T-cell (primary cell): ENCODE measurements at regions not wholly inside any gene's neighbourhood (a gene's known extent, or its start where the extent isn't known, plus 50 kb on each side); places are given as distances from the start of the nearest gene placed in this dataset.

Experiments used
- ATAC-seq, 4 experiments: fragments of 200-7000 bp in 3 of 4; fragments of 150-1000 bp in 1 of 4; cut with Tn5 transposase; replicated peaks in 1 of 4; 1 replicate in 3 of 4; 2 replicates in 1 of 4; pipeline ENCODE4 v1.10.0; 2021; ENCODE audit warnings: moderate library complexity in 3 of 4, mild to moderate bottlenecking in 2 of 4, moderate number of reproducible peaks in 1 of 4
- CTCF ChIA-PET, 2 donors: fragments of 300-600 bp; sonication (Branson Sonifier 250); formaldehyde crosslinking; loops; one replicate each; lab custom pipeline; 2022; ENCODE audit warnings: antibody characterized with exemption in 2 of 2; lab: Charles Lee
- POLR2A ChIA-PET, 2 donors: fragments of 300-600 bp; sonication (Branson Sonifier 250); formaldehyde crosslinking; loops; one replicate each; lab custom pipeline; 2022; ENCODE audit warnings: antibody characterized with exemption in 2 of 2; lab: Charles Lee
- DNase-seq, 35 experiments: peaks; one replicate each; pipeline versions ENCODE4 v3.0.0 to v3.0.0-alpha.2; 2013 to 2023
- H3K27ac ChIP-seq: one replicate; pipeline ENCODE4 v1.5.1; 2013; ENCODE audit warnings: low read length
- H3K27me3 ChIP-seq, 2 experiments: replicated peaks in 1 of 2; 1 replicate in 1 of 2; 2 replicates in 1 of 2; pipeline versions ENCODE4 v1.6.1 to v1.7.0; 2013; ENCODE audit warnings: low read length in 1 of 2, mixed read lengths in 1 of 2; ENCODE audit not compliant: control insufficient read depth in 2 of 2, insufficient read depth in 2 of 2; ENCODE audit errors: extremely low read depth in 1 of 2
- H3K36me3 ChIP-seq, 2 donors: 1 replicate in 1 of 2; 2 replicates in 1 of 2; pipeline versions ENCODE4 v1.6.1 to v1.7.0; 2013; ENCODE audit warnings: low read length in 1 of 2; ENCODE audit not compliant: control insufficient read depth in 2 of 2, insufficient read depth in 1 of 2; ENCODE audit errors: extremely low read depth in 1 of 2
- H3K4me1 ChIP-seq, 2 experiments: 1 replicate in 1 of 2; 2 replicates in 1 of 2; pipeline versions ENCODE4 v1.6.1 to v1.7.0; 2013; ENCODE audit warnings: low read length in 2 of 2, mixed read lengths in 1 of 2; ENCODE audit not compliant: insufficient read depth in 2 of 2, control insufficient read depth in 1 of 2; ENCODE audit errors: extremely low read depth in 1 of 2
- H3K4me3 ChIP-seq, 2 donors: 1 replicate in 1 of 2; 2 replicates in 1 of 2; pipeline versions ENCODE4 v1.5.1 to v1.7.0; 2013; ENCODE audit warnings: mild to moderate bottlenecking in 2 of 2, low read length in 1 of 2, moderate library complexity in 1 of 2; ENCODE audit not compliant: control insufficient read depth in 1 of 2; ENCODE audit errors: extremely low read depth in 1 of 2
- H3K9me3 ChIP-seq: 2 replicates; pipeline ENCODE4 v1.7.0; 2013
- H3K27ac Mint-ChIP-seq, 2 donors: one replicate each; pipeline ENCODE4 v1.8.0; 2020 to 2021; ENCODE audit warnings: mild to moderate bottlenecking in 2 of 2, mixed read lengths in 2 of 2
- H3K27me3 Mint-ChIP-seq, 2 donors: one replicate each; pipeline ENCODE4 v1.8.0; 2021 to 2022; ENCODE audit warnings: mixed read lengths in 2 of 2
- H3K36me3 Mint-ChIP-seq: one replicate; pipeline ENCODE4 v1.8.0; 2021; ENCODE audit warnings: mixed read lengths
- H3K4me1 Mint-ChIP-seq, 3 donors: one replicate each; pipeline ENCODE4 v1.8.0; 2020 to 2022; ENCODE audit warnings: mixed read lengths in 3 of 3, mild to moderate bottlenecking in 1 of 3
- H3K4me3 Mint-ChIP-seq, 3 donors: one replicate each; pipeline ENCODE4 v1.8.0; 2020 to 2022; ENCODE audit warnings: mild to moderate bottlenecking in 3 of 3, mixed read lengths in 3 of 3, moderate library complexity in 3 of 3
- H3K9me3 Mint-ChIP-seq, 3 donors: one replicate each; pipeline ENCODE4 v1.8.0; 2020 to 2022; ENCODE audit warnings: mixed read lengths in 3 of 3
- WGBS: methylation state at CpG from one replicate; pipeline ENCODE4 v1.1.5; 2013; ENCODE audit warnings: missing lambda C conversion rate; ENCODE audit not compliant: insufficient coverage; 5-methylcytosine and 5-hydroxymethylcytosine counted together

- Mint-ChIP-seq H3K36me3 (no peaks in the 10 kb centered on the region), H3K9me3 (peaks cover 0 to 3% (median 0%) of the 10 kb centered on the region in 3 donors), H3K4me3 (no peak overlapping the region), H3K4me1 (peaks cover 0 to 6% (median 0%) of the 10 kb centered on the region in 3 donors), H3K27me3 (peaks cover 9 to 33% of the 10 kb centered on the region in 2 donors), H3K27ac (no peak overlapping the region)
- Histone ChIP-seq H3K9me3 (no peaks in the 10 kb centered on the region), H3K4me3 (no peak overlapping the region), H3K27ac (no peak overlapping the region), H3K27me3 (peaks cover 0 to 3% of the 10 kb centered on the region in 2 experiments), H3K4me1 (no peaks in the 10 kb centered on the region), H3K36me3 (no peaks in the 10 kb centered on the region)
- DNase-seq (no peak), ATAC-seq (no peak)
- POLR2A ChIA-PET: no interaction called here
- WGBS: 75% methylated on average over 4 of the region's 8 CpGs
- CTCF ChIA-PET: no interaction called here
Observed at GRCh38 chr10:2746638-2747037, 320.7 kb upstream of the PFKP start.

DNA sequence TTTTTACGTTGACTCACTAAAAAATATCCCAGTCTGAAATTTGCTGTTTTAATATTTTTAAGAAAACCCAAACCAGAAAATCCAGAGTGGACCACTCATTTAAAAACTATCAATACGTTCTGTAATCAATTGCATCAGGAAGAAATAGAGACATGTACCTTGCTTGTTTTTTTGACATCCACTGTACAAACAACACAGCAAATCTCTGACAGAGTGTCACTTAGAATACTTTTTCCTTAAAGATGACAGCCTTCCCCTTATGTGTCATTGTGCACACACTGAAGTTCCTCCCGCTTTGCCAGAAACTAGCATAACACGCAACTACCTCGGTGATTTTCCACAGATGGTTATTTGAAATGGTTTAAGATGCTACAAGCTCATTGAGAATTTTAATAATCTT, 321.7 kb upstream of the PFKP start:
- CTCF ChIA-PET: no interaction called here
- Histone ChIP-seq H3K36me3 (no peaks in the 10 kb centered on the region), H3K9me3 (no peaks in the 10 kb centered on the region), H3K27me3 (peaks cover 0 to 3% of the 10 kb centered on the region in 2 experiments), H3K4me1 (no peaks in the 10 kb centered on the region), H3K4me3 (no peak overlapping the region), H3K27ac (no peak overlapping the region)
- Mint-ChIP-seq H3K9me3 (peaks cover 0 to 3% (median 0%) of the 10 kb centered on the region in 3 donors), H3K36me3 (no peaks in the 10 kb centered on the region), H3K27me3 (peaks cover 12 to 30% of the 10 kb centered on the region in 2 donors), H3K27ac (no peak overlapping the region), H3K4me3 (no peak overlapping the region), H3K4me1 (peaks cover 0 to 6% (median 0%) of the 10 kb centered on the region in 3 donors)
- POLR2A ChIA-PET: no interaction called here
- WGBS: 60% methylated on average over 1 of the region's 5 CpGs
- ATAC-seq (no peak), DNase-seq (no peak)

- Histone ChIP-seq H3K4me3 (no peak overlapping the region), H3K9me3 (no peaks in the 10 kb centered on the region), H3K27ac (no peak overlapping the region), H3K27me3 (peaks cover 0 to 3% of the 10 kb centered on the region in 2 experiments), H3K4me1 (no peaks in the 10 kb centered on the region), H3K36me3 (no peaks in the 10 kb centered on the region)
- no peak for ATAC-seq
- Mint-ChIP-seq H3K36me3 (no peaks in the 10 kb centered on the region), H3K27ac (no peak overlapping the region), H3K4me1 (peaks cover 0 to 6% (median 0%) of the 10 kb centered on the region in 3 donors), H3K9me3 (peaks cover 0 to 3% (median 0%) of the 10 kb centered on the region in 3 donors), H3K4me3 (no peak overlapping the region), H3K27me3 (peaks cover 12 to 30% of the 10 kb centered on the region in 2 donors)
- no peak for DNase-seq
- POLR2A ChIA-PET: interaction anchor here in 1 of 2 donors (0.7 kb wide), 1 partner anchor 72 kb away, joined by 3 read pairs; no protein-coding TSS in a partner anchor
- WGBS: 100% methylated on average over 3 of the region's 6 CpGs
- CTCF ChIA-PET: no interaction called here
Observed at GRCh38 chr10:2744547-2745200, 322.7 kb upstream of the PFKP start.

DNA sequence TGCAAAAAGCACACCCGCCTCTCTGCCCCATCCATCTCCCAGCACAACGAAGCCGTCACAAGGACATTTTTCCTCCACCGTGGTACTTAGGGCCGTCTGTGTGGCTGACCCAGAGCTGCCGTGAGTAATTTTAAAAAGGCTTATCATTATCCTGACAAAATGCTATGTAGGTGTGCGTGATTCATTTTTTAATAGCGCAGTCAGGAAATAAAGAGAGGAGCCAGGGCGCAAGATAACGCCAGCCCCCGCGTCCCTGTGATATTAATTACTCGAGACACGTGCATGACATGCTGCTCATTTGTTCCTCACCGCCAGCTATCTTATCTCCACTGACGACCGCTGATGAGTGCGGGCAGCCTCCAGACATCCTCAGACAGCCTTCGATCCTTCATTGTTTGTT, 332.7 kb upstream of the PFKP start:
- Histone ChIP-seq H3K9me3 (no peaks in the 10 kb centered on the region), H3K27me3 (peaks cover 0 to 21% of the 10 kb centered on the region in 2 experiments), H3K4me1 (no peaks in the 10 kb centered on the region), H3K36me3 (no peaks in the 10 kb centered on the region), H3K27ac (no peak overlapping the region), H3K4me3 (no peak overlapping the region)
- H3K4me3 Mint-ChIP-seq: no peak overlapping the region
- no peaks in the 10 kb centered on the region for H3K36me3 Mint-ChIP-seq
- ATAC-seq (no peak), DNase-seq (no peak)
- H3K27me3 Mint-ChIP-seq: peaks cover 0 to 10% of the 10 kb centered on the region in 2 donors
- H3K9me3 Mint-ChIP-seq: peaks cover 2 to 13% (median 7%) of the 10 kb centered on the region in 3 donors
- ChIA-PET POLR2A (no interaction called here), CTCF (no interaction called here)
- 81% methylated on average over 11 of the region's 19 CpGs for WGBS
- no peak overlapping the region for H3K27ac Mint-ChIP-seq
- H3K4me1 Mint-ChIP-seq: no peaks in the 10 kb centered on the region

DNA sequence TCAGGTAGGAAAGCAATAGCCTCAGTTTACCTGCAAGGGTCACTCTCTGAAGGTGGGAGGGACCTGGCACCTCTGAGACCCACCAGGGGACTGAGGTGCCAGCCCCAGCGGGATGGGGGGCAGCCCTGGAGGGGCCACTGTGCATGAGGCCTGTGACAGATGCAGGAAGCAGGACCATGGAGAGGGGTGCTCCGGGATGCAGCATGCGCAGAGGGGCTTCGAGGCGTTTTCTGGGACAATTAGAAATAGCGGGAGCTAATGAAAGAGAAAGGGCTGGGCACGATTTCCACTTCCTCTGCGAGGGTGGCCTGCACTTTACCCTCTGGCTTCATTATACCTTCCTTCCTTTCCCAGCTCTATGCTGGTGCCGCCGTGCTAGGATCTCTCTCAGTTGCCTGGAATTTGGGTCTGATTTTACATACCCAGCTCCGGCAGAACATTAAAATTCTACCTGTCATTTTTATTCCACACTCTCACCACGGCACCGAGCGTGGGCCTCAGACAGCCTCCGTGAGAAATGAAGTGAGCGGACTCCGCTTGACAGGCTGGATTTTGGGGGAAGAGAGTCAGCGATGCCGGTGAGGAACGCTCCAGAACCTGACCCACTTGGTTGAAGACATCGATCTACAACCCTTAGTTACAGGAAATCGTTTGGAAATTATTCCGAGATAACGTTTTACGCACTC, 333.9 kb upstream of the PFKP start:
- no peaks in the 10 kb centered on the region for H3K4me1 Mint-ChIP-seq
- ATAC-seq: no peak
- no peaks in the 10 kb centered on the region for H3K36me3 Mint-ChIP-seq
- Histone ChIP-seq H3K4me1 (no peaks in the 10 kb centered on the region), H3K4me3 (no peak overlapping the region), H3K27ac (no peak overlapping the region), H3K27me3 (peaks cover 0 to 21% of the 10 kb centered on the region in 2 experiments), H3K36me3 (no peaks in the 10 kb centered on the region), H3K9me3 (no peaks in the 10 kb centered on the region)
- H3K27me3 Mint-ChIP-seq: peaks cover 0 to 15% of the 10 kb centered on the region in 2 donors
- CTCF ChIA-PET: no interaction called here
- no peak overlapping the region for H3K4me3 Mint-ChIP-seq
- POLR2A ChIA-PET: no interaction called here
- 85% methylated on average over 15 of the region's 25 CpGs for WGBS
- no peak overlapping the region for H3K27ac Mint-ChIP-seq
- DNase-seq: no peak
- peaks cover 2 to 16% (median 7%) of the 10 kb centered on the region in 3 donors for H3K9me3 Mint-ChIP-seq

GRCh38 chr10:2731940-2732339, 335.4 kb upstream of the PFKP start:
- Mint-ChIP-seq H3K27me3 (peaks cover 0 to 15% of the 10 kb centered on the region in 2 donors), H3K4me1 (no peaks in the 10 kb centered on the region), H3K4me3 (no peak overlapping the region), H3K9me3 (peaks cover 2 to 18% (median 7%) of the 10 kb centered on the region in 3 donors), H3K27ac (no peak overlapping the region), H3K36me3 (no peaks in the 10 kb centered on the region)
- no peaks in the 10 kb centered on the region for H3K36me3 ChIP-seq
- H3K27me3 ChIP-seq: peaks cover 0 to 21% of the 10 kb centered on the region in 2 experiments
- ChIA-PET CTCF (no interaction called here), POLR2A (no interaction called here)
- H3K4me1 ChIP-seq: no peaks in the 10 kb centered on the region
- no peak overlapping the region for H3K4me3 ChIP-seq
- ATAC-seq (no peak), DNase-seq (no peak)
- no peak overlapping the region for H3K27ac ChIP-seq
- no peaks in the 10 kb centered on the region for H3K9me3 ChIP-seq
- no CpG with 5 or more reads among the region's 5 CpGs for WGBS
